Ovary (tissue), 3 donors: ENCODE measurements at regions not wholly inside any gene's neighbourhood (a gene's known extent, or its start where the extent isn't known, plus 50 kb on each side); places are given as distances from the start of the nearest gene placed in this dataset.

Experiments
- CTCF ChIP-seq, 3 donors: fragments of 450-650 bp in 2 of 3; fragments of 200-600 bp in 1 of 3; IDR thresholded peaks; one replicate each; pipeline versions ENCODE4 v1.5.1 to v1.8.0; 2016 to 2022; ENCODE audit warnings: antibody characterized with exemption in 3 of 3, mild to moderate bottlenecking in 1 of 3
- EP300 ChIP-seq: sonication (generic); formaldehyde crosslinking; IDR thresholded peaks from one replicate; pipeline ENCODE4 v1.6.1; 2017; ENCODE audit warnings: antibody characterized with exemption
- POLR2A ChIP-seq: fragments of 450-650 bp; IDR thresholded peaks from one replicate; pipeline ENCODE4 v1.6.1; 2017; ENCODE audit warnings: antibody characterized with exemption, mild to moderate bottlenecking, moderate library complexity
- donor health status: DM: no; HTN: no; CAD: no.

DNA sequence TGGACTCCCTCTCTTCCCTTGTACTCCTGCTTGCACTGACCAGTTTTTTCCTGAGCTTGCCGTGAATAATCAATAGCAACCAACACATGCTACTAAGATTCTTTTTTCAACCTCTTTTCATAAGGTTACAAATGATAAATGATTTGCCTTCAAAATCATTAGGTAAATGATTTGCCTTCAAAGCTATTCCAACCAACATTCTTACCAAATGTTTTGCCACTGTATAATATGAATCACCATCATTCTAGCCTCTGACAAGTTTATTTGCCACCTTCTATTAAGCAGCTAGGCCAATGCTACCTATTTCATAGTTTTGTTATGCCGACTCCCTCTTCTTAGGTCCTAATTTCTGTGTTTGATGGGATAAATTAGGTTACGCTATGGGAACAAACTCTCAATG lies 385.1 kb downstream of the DTWD2 start:
- no peak for TF ChIP-seq POLR2A
- TF ChIP-seq CTCF (IDR thresholded peaks at IDR 0.05) = no peak
- TF ChIP-seq EP300 = no peak
